ENCODE measurements at regions not wholly inside any gene's neighbourhood (a gene's known extent, or its start where the extent isn't known, plus 50 kb on each side); places are given as distances from the start of the nearest gene placed in this dataset.
A peak's percentile ranks its signal among the peaks of the same experiment; 100 is the strongest.

- WGBS, 2 donors: 52 to 55% methylated on average over 4 of the region's 4 CpGs
- H3K4me1 ChIP-seq: no peaks in the 10 kb centered on the region
- peaks cover 0 to 6% (median 0%) of the 10 kb centered on the region in 7 donors for H3K27me3 ChIP-seq
- ATAC-seq: peak in 1 of 8 donors; percentile 27
- no peak overlapping the region for H3K27ac ChIP-seq
- peaks cover 0 to 32% (median 11%) of the 10 kb centered on the region in 11 donors for H3K9me3 ChIP-seq
- no peak overlapping the region for H3K4me3 ChIP-seq
- no peaks in the 10 kb centered on the region for H3K36me3 ChIP-seq
- no peak for DNase-seq
- TF ChIP-seq CTCF (IDR thresholded peaks at IDR 0.05): no peak
- intact Hi-C loops (cut with DNase I): no loop called here
These were observed 153.5 kb upstream of the KIF2A start for GRCh38 chr5:62152394-62153087.

GRCh38 chr5:62154758-62155157 is 151.2 kb upstream of the KIF2A start:
- Histone ChIP-seq H3K27me3 (no peaks in the 10 kb centered on the region), H3K9me3 (peaks cover 0 to 28% (median 11%) of the 10 kb centered on the region in 11 donors), H3K4me1 (no peaks in the 10 kb centered on the region), H3K27ac (no peak overlapping the region), H3K36me3 (no peaks in the 10 kb centered on the region), H3K4me3 (no peak overlapping the region)
- intact Hi-C loops (cut with DNase I): no loop called here
- ATAC-seq (no peak), DNase-seq (no peak)
- TF ChIP-seq CTCF (IDR thresholded peaks at IDR 0.05): no peak

GRCh38 chr5:62155988-62156387 is 150.0 kb upstream of the KIF2A start:
- peaks cover 0 to 28% (median 11%) of the 10 kb centered on the region in 11 donors for H3K9me3 ChIP-seq
- no peak for TF ChIP-seq CTCF (IDR thresholded peaks at IDR 0.05)
- H3K27me3 ChIP-seq: no peaks in the 10 kb centered on the region
- no peaks in the 10 kb centered on the region for H3K36me3 ChIP-seq
- DNase-seq (no peak), ATAC-seq (no peak)
- WGBS, 2 donors: 86 to 92% methylated on average over 3 of the region's 3 CpGs
- no peak overlapping the region for H3K4me3 ChIP-seq
- H3K4me1 ChIP-seq: no peaks in the 10 kb centered on the region
- no peak overlapping the region for H3K27ac ChIP-seq
- intact Hi-C loops (cut with DNase I): no loop called here

- 62 to 69% methylated on average over 3 of the region's 3 CpGs for WGBS, 2 donors
- TF ChIP-seq CTCF (IDR thresholded peaks at IDR 0.05): no peak
- intact Hi-C loops (cut with DNase I): no loop called here
- Histone ChIP-seq H3K27me3 (peaks cover 0 to 7% (median 0%) of the 10 kb centered on the region in 7 donors), H3K9me3 (no peaks in the 10 kb centered on the region), H3K4me1 (no peaks in the 10 kb centered on the region), H3K36me3 (no peaks in the 10 kb centered on the region), H3K27ac (no peak overlapping the region), H3K4me3 (no peak overlapping the region)
- no peak for DNase-seq
- no peak for ATAC-seq
These were observed 138.4 kb upstream of the KIF2A start for GRCh38 chr5:62167561-62168057.
